Smooth muscle cell (in vitro differentiated cells): ENCODE measurements at regions not wholly inside any gene's neighbourhood (a gene's known extent, or its start where the extent isn't known, plus 50 kb on each side); places are given as distances from the start of the nearest gene placed in this dataset.

ENCODE experiments used
- DNase-seq: peaks from one replicate; lab custom pipeline; 2025; ENCODE audit not compliant: unreplicated experiment; lab: John Stamatoyannopoulos, UW
- H2AFZ ChIP-seq: fragments of 200-600 bp; sonication (generic); 2 replicates; pipeline ENCODE4 v1.6.0; 2016; ENCODE audit warnings: antibody characterized with exemption, low read depth, mild to moderate bottlenecking
- H3F3A ChIP-seq: fragments of 200-600 bp; sonication (generic); 2 replicates; pipeline ENCODE4 v1.6.0; 2017; ENCODE audit warnings: antibody characterized with exemption, low read depth
- H3K27ac ChIP-seq: fragments of 200-600 bp; sonication (generic); 2 replicates; pipeline ENCODE4 v1.5.1; 2016; ENCODE audit warnings: low read depth, mild to moderate bottlenecking
- H3K27me3 ChIP-seq: fragments of 200-600 bp; sonication (generic); 2 replicates; pipeline ENCODE4 v1.6.1; 2016; ENCODE audit warnings: low read depth, mild to moderate bottlenecking
- H3K36me3 ChIP-seq: fragments of 200-600 bp; sonication (generic); 2 replicates; pipeline ENCODE4 v1.5.1; 2016; ENCODE audit warnings: low read depth
- H3K4me1 ChIP-seq: fragments of 200-600 bp; sonication (generic); 2 replicates; pipeline ENCODE4 v1.5.1; 2016; ENCODE audit warnings: low read depth
- H3K4me2 ChIP-seq: fragments of 200-600 bp; sonication (generic); 2 replicates; pipeline ENCODE4 v1.6.0; 2016; ENCODE audit warnings: mild to moderate bottlenecking
- H3K4me3 ChIP-seq: fragments of 200-600 bp; sonication (generic); 2 replicates; pipeline ENCODE4 v1.5.1; 2016; ENCODE audit warnings: mild to moderate bottlenecking
- H3K79me2 ChIP-seq: fragments of 200-600 bp; sonication (generic); 2 replicates; pipeline ENCODE4 v1.6.0; 2016; ENCODE audit warnings: low read depth, mild to moderate bottlenecking
- H3K9ac ChIP-seq: fragments of 200-600 bp; sonication (generic); 2 replicates; pipeline ENCODE4 v1.6.0; 2016; ENCODE audit warnings: low read depth
- H3K9me3 ChIP-seq: fragments of 200-600 bp; sonication (generic); replicated peaks from 2 replicates; pipeline ENCODE4 v1.5.1; 2016; ENCODE audit warnings: low read depth
- H4K20me1 ChIP-seq: fragments of 200-600 bp; sonication (generic); 2 replicates; pipeline ENCODE4 v1.6.0; 2016; ENCODE audit warnings: low read depth
- WGBS: methylation state at CpG from one replicate; pipeline ENCODE4 v1.1.7; 2016; ENCODE audit warnings: low lambda C conversion rate; 5-methylcytosine and 5-hydroxymethylcytosine counted together
- TF ChIP-seq, protein P1 (sequence below): fragments of 200-600 bp; sonication (generic); IDR thresholded peaks from 2 replicates; pipeline ENCODE4 v1.5.1; 2017; ENCODE audit warnings: borderline replicate concordance, mild to moderate bottlenecking, antibody characterized with exemption; ENCODE audit not compliant: insufficient read depth, poor library complexity, severe bottlenecking

- Histone ChIP-seq H3K36me3 (no peaks in the 10 kb centered on the region), H4K20me1 (no peaks in the 10 kb centered on the region), H3K27me3 (no peaks in the 10 kb centered on the region), H2AFZ (peak overlapping the region; percentile 78), H3K79me2 (no peaks in the 10 kb centered on the region), H3K4me2 (peak overlapping the region; percentile 78), H3K9me3 (no peaks in the 10 kb centered on the region), H3K4me3 (peak overlapping the region; percentile 18), H3K9ac (peak overlapping the region; percentile 3), H3K27ac (peak overlapping the region; percentile 61), H3F3A (peaks cover 10% of the 10 kb centered on the region), H3K4me1 (peaks cover 5% of the 10 kb centered on the region)
- DNase-seq: no peak
- 25% methylated on average over 9 of the region's 9 CpGs for WGBS
- TF ChIP-seq, protein P1, sequence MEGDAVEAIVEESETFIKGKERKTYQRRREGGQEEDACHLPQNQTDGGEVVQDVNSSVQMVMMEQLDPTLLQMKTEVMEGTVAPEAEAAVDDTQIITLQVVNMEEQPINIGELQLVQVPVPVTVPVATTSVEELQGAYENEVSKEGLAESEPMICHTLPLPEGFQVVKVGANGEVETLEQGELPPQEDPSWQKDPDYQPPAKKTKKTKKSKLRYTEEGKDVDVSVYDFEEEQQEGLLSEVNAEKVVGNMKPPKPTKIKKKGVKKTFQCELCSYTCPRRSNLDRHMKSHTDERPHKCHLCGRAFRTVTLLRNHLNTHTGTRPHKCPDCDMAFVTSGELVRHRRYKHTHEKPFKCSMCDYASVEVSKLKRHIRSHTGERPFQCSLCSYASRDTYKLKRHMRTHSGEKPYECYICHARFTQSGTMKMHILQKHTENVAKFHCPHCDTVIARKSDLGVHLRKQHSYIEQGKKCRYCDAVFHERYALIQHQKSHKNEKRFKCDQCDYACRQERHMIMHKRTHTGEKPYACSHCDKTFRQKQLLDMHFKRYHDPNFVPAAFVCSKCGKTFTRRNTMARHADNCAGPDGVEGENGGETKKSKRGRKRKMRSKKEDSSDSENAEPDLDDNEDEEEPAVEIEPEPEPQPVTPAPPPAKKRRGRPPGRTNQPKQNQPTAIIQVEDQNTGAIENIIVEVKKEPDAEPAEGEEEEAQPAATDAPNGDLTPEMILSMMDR: no peak
These were observed 1314.7 kb downstream of the FSTL5 start for GRCh38 chr4:160848901-160849760.

GRCh38 chr4:160864253-160864652 lies 1299.5 kb downstream of the FSTL5 start:
- H2AFZ ChIP-seq: no peak overlapping the region
- H3K79me2 ChIP-seq: no peaks in the 10 kb centered on the region
- H3K9me3 ChIP-seq: no peaks in the 10 kb centered on the region
- no peaks in the 10 kb centered on the region for H3F3A ChIP-seq
- H3K9ac ChIP-seq: no peak overlapping the region
- H3K4me1 ChIP-seq: no peaks in the 10 kb centered on the region
- no peak for DNase-seq
- no peaks in the 10 kb centered on the region for H3K36me3 ChIP-seq
- H3K4me3 ChIP-seq: no peak overlapping the region
- no peak overlapping the region for H3K27ac ChIP-seq
- no peaks in the 10 kb centered on the region for H4K20me1 ChIP-seq
- TF ChIP-seq, protein P1: no peak
- H3K27me3 ChIP-seq: no peaks in the 10 kb centered on the region
- 91% methylated on average over 1 of the region's 1 CpG for WGBS
- no peak overlapping the region for H3K4me2 ChIP-seq

- TF ChIP-seq, protein P1: no peak
- no peak overlapping the region for H3K27ac ChIP-seq
- H4K20me1 ChIP-seq: no peaks in the 10 kb centered on the region
These were observed 1293.9 kb downstream of the FSTL5 start for GRCh38 chr4:160869899-160870298.

GRCh38 chr4:160872491-160872890 lies 1291.3 kb downstream of the FSTL5 start:
- Histone ChIP-seq H3K27me3 (no peaks in the 10 kb centered on the region), H3K79me2 (no peaks in the 10 kb centered on the region), H3K9me3 (no peaks in the 10 kb centered on the region), H3K27ac (no peak overlapping the region), H3K9ac (no peak overlapping the region), H3K4me1 (no peaks in the 10 kb centered on the region), H3K4me2 (no peak overlapping the region), H3K36me3 (no peaks in the 10 kb centered on the region), H2AFZ (no peak overlapping the region), H4K20me1 (no peaks in the 10 kb centered on the region), H3K4me3 (no peak overlapping the region), H3F3A (no peaks in the 10 kb centered on the region)
- DNase-seq: no peak
- TF ChIP-seq, protein P1: no peak

More at GRCh38 chr4:160869899-160870298, 1293.9 kb downstream of the FSTL5 start:
- Histone ChIP-seq H3K36me3 (no peaks in the 10 kb centered on the region), H3K9ac (no peak overlapping the region), H2AFZ (no peak overlapping the region), H3K4me2 (no peak overlapping the region), H3F3A (no peaks in the 10 kb centered on the region), H3K9me3 (no peaks in the 10 kb centered on the region), H3K4me1 (no peaks in the 10 kb centered on the region), H3K4me3 (no peak overlapping the region), H3K79me2 (no peaks in the 10 kb centered on the region), H3K27me3 (no peaks in the 10 kb centered on the region)
- DNase-seq: no peak
